Left ventricle myocardium superior (tissue), 1 donor: ENCODE measurements at regions not wholly inside any gene's neighbourhood (a gene's known extent, or its start where the extent isn't known, plus 50 kb on each side); places are given as distances from the start of the nearest gene placed in this dataset.
"Not testable (repeated sequence)": the region's sequence is repeated elsewhere in the genome, so short reads cannot be mapped to it uniquely, and the experiment has no call there.

Source experiments
- ATAC-seq: fragments of 200-7000 bp; cut with Tn5 transposase; one replicate; pipeline ENCODE4 v1.9.1; 2020; ENCODE audit warnings: mild to moderate bottlenecking, moderate library complexity
- DNase-seq: peaks from one replicate; pipeline ENCODE4 v3.0.0-alpha.2; 2020
- intact Hi-C: fragments of 100-400 bp; cut with micrococcal nuclease; formaldehyde crosslinking; loops from one replicate; pipeline ENCODE4 v1.11.0; 2022
- donor health status: DM: no; HTN: yes; CAD: no; lungs with severe emphysema.

DNA sequence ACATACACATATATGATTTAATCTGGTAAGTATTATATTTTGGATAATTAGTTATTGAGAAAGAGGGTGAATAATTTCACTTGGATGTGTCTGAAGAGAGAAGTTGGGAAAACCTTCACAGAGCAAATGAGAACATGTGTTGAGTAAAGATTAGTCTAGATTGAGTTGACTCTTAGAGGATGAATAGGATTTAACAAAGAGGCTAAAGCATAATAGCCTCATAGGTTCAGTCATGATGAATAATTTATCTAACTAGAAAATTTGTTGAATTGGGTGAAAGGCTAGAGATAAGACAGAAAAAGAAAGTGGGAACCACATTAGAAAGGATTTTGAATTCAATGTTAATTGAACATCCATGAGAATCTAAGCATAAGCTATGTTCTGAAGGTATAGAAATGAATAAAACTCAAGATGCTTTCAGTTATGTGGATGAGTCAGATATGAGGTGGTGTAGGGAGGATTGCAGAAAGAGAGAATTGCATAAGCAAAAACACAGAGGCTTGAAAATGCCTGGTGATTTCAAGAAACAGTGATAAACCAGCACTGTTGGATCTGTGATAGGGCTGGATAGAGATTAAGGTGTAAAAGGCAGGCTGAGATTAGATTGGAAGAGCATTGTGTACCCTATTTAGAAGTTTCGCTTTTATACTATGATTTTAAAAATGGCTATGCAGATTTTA, 207.6 kb upstream of the NR3C2 start:
- intact Hi-C loops, result no loop called here
- ATAC-seq (no peak), DNase-seq (no peak)

DNA sequence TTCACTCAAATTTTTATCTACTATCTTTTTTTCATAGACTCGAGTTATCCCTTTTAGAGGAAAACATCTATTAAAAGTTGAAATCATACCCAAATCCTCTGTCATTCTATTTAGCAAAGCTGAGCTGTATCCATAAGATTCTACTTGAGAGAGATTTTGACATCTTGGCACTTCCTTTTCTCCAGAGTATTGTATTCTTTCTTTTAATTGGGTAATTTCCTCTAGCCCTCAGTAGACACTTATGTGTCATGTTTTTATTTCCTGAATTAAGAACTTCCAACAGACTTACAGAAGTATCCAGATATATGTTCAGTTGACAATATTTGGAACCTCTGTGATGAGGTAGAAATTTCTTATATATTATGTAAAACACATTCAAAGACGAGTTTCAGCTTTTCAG, 201.6 kb upstream of the NR3C2 start:
- DNase-seq, result no peak

GRCh38 chr4:148642907-148643306, 200.7 kb upstream of the NR3C2 start:
- intact Hi-C loops, result no loop called here
- no peak for DNase-seq
- ATAC-seq, result no peak

More for the DNA sequence above, 201.6 kb upstream of the NR3C2 start:
- ATAC-seq, result no peak
- intact Hi-C loops, result no loop called here

DNA sequence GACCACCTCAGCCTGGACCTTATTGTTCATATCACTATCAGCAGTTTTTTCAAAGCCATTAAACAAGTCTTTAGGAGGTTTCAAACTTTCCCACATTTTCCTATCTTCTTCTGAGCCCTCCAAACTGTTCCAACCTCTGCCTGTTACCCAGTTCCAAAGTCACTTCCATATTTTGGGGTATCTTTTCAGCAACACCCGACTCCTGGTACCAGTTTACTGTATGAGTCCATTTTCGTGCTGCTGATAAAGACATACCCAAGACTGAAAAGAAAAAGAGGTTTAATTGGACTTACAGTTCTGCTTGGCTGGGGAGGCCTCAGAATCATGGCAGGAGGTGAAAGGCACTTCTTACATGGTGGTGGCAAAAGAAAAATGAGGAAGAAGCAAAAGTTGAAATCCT, 195.9 kb upstream of the NR3C2 start:
- ATAC-seq, intact Hi-C loops, DNase-seq: not testable (repeated sequence)

DNA sequence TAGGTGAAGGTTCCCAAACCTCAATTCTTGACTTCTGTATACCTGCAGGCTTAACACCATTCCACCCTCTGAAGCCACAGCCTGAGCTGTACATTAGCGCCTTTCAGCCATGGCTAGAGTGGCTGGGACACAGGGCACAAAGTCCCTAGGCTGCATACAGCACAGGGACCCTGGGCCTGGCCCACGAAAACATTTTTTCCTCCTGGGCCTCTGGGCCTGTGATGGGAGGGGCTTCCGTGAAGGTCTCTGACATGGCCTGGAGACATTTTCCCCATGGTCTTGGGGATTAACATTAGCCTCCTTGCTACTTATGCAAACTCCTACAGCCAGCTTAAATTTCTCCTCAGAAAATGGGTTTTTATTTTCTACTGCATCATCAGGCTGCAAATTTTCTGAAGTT, 195.2 kb upstream of the NR3C2 start:
- ATAC-seq, DNase-seq, intact Hi-C loops: not testable (repeated sequence)

DNA sequence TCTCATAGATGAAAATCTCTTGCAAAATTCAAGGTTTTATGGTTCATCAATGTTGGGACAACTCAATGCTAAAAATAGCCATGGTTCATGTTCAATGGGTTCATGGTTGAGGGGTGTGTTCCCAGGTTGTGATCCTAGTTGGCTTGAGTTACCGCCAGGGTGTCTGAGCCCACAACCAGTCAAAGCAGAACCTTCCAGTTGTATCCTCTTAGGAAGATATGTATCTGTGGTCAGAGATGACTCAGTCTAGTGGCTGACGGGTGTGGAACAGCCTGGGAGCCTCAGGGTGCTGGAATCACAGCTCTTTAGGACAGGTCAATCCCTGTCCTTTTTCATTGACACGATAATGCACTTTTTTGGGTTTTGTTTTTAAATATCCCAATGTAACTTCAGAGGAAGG, 192.3 kb upstream of the NR3C2 start:
- intact Hi-C loops, result no loop called here
- ATAC-seq (no peak), DNase-seq (no peak)

- intact Hi-C loops, result no loop called here
- ATAC-seq (no peak), DNase-seq (no peak)
These were observed 191.5 kb upstream of the NR3C2 start for GRCh38 chr4:148633720-148634119.

- intact Hi-C loops, result no loop called here
- ATAC-seq, result no peak
- no peak for DNase-seq
These were observed 190.3 kb upstream of the NR3C2 start for GRCh38 chr4:148632476-148632875.

DNA sequence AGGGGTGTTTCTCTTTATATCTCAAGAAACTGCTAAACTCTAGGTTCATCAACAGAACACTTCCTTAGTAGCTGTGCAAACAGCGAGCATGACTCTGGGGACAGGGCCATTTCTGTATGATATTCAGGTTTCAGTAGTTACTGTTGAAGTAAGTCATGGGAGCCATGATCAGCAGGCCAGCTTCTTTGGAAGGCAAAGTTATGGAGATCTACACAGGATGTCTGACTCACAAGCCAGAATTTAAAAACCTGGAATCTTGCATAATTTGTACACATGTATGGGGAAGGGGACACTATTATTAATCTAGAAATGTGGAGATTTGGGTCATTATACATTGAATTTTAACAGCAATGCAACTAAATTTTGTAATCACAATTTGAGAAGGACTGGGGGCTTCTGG, 187.8 kb upstream of the NR3C2 start:
- intact Hi-C loops, result no loop called here
- DNase-seq (no peak), ATAC-seq (no peak)

DNA sequence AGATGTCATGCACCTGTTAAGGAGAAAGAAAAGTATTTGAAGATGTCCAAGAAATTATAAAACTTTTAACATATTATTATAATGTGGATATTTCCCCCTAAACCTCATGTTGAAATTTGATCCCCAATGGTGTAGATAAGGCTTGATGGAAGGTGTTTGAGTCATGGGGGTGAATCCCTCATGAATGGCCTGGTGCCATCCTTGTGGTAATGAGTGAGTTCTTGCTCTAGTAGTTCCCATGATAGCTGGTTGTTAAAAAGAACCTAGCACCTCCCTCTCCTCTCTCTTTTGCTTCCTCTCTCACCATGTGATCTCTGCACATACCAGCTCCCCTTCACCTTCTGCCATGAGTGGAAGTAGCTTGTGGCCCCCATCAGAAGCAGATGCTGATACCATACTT, 176.6 kb upstream of the NR3C2 start:
- ATAC-seq, result no peak
- intact Hi-C loops, result no loop called here
- no peak for DNase-seq

DNA sequence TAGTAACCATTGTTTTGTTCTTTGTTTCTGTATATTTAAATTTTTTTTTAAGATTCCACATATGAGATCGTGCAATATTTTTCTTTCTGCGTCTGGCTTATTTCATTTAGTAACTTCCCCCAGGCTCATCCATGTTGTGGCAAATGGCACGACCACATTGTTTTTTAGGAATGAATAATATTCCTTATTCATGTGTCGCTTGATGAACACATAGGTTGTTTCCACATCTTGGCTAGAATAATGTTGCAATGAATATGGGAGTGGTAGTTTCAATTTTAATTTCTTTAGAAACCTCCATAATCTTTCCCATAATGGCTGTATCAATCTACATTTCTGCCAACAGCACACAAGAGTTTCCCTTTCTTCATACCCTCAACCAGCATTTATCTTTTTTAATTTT, 166.8 kb upstream of the NR3C2 start:
- DNase-seq, result no peak
- ATAC-seq, result no peak
- intact Hi-C loops, result no loop called here

- intact Hi-C loops, DNase-seq, ATAC-seq: not testable (repeated sequence)
These were observed 156.4 kb upstream of the NR3C2 start for GRCh38 chr4:148598418-148599207.

DNA sequence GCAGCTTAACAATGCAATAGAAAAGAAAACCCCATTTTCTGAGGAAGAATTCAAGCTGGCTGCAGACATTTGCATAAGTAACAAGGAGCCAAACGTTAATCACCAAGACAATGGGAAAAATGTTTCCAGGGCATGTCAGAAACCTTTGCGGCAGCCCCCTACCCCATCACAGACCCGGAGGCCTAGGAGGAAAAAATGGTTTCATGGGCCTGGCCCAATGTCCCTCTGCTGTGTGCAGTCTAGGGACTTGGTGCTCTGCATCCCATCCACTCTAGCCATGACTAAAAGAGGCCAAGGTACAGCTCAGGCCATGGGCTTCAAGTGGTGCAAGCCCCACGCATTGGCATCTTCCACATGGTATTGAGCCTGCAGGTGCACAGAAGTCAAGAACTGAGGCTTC, 147.0 kb upstream of the NR3C2 start:
- no peak for ATAC-seq
- intact Hi-C loops, result no loop called here
- DNase-seq, result no peak

DNA sequence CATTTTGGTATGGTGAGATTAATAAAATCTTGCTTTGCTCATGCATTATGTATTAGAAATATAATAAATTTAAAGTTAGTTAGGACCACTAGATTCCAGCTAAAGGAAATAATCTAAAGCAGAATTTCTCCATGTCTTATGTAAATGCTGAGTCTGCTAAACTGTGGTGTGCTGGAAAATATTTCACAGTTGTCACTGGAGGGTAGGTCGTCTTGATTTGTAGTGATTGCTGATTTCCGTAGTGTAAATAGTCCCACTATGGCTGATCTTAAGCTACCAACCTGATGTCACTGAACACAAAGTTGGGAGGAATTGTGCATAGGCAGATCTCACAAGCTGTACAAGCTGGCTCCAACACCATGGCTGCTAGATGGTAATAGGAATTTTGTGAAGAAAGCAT, 133.4 kb upstream of the NR3C2 start:
- DNase-seq, result no peak
- no peak for ATAC-seq
- intact Hi-C loops, result no loop called here

DNA sequence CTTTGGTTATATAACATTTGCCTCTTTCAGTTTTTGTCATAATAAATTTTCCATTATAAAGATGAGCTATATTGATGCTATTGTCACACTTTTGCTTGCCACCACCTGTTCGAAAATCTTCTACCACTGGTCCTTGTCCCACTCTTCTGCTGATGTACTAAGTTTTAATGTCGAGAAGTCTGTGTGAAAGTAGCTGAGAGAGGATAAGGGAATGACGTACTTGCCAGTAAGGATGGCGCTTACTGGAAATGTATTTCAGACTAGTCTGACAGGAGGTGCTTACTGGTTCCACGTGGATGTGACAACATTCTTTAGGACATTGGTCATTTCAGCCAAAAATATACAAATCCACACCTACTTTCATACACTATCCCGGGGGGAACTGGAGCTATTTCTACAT, 132.7 kb upstream of the NR3C2 start:
- ATAC-seq (peak; percentile 20), DNase-seq (no peak)
- intact Hi-C loops, result no loop called here

GRCh38 chr4:148574502-148574901, 132.3 kb upstream of the NR3C2 start:
- no peak for DNase-seq
- intact Hi-C loops, result no loop called here
- peak; percentile 53 for ATAC-seq

DNA sequence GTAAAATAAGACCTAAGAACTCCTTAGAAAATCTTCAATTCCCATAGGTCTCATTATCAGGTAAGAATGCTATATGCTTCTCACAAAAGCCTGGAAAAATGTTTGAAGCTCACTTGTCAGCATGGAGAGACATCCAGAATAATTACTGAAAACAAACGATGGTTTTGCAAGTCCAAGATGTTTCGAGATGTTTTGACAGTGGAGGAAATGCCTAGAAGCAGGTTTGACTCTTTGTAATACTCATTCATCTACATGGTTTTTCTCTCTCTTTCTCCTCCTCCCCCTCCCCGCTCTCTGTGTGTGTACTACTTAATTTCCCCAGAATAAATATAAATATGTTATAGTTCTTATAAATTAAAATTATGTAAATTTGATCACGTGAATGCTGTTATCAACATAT, 131.9 kb upstream of the NR3C2 start:
- DNase-seq (no peak), ATAC-seq (no peak)
- intact Hi-C loops, result no loop called here

DNA sequence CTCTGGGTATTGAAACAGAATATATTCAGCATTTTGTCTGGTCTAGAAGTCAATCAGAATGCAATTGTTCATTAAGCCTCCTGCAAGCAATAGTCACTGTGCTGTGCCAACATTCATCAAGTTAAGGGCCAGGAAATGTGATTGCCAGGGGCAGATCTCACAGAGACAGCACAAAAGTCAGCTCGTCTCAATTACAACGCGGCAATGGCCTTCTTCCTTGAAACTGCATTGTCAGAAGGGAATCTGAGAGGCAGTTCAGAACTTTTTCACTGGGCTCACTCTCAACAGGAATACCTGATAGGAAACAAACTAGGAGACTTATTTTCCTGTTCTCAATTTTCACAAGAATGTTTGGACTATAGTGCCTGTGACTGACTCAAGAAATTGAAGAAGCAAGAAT, 131.1 kb upstream of the NR3C2 start:
- DNase-seq, result no peak
- ATAC-seq, result no peak
- intact Hi-C loops, result no loop called here

- DNase-seq, result no peak
- ATAC-seq, result no peak
- intact Hi-C loops, result no loop called here
These were observed 123.6 kb upstream of the NR3C2 start for GRCh38 chr4:148565801-148566200.

DNA sequence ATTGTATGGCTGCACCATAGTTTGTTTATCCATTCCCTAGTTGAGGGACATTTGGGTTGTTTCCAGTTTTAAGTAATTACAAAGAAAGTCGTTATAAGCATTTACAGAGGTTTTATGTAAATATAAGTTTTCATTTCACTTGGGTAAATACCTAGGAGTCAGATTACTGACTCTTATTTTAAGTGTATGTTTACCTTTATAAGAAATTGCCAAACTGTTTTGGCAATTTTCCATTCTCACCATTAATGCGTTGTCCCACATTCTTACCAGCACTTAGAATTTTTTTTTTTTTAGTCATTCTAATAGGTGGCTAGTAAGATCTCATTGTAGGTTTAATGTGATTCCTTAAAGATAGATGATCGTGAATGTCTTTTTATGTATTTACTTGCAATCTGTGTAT, 121.5 kb upstream of the NR3C2 start:
- intact Hi-C loops, result no loop called here
- DNase-seq (no peak), ATAC-seq (no peak)

DNA sequence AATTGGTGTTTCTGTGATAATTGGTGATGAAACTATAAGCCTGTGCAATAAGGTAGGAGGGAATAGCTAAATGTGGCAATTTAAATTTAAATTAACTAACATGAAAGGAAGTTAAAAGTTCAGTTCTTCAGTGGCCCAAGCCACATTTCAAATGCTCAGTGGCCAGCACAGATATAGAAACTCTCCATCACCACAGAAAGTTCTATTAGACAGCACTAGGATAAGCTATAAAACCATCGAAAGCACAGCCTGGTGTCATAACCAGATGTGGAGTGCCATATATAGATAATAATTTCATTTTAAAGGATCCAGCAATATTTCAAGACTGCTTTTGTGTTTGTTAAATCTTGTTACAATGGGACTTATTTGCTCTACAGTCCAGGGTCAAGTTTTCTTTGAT, 119.3 kb upstream of the NR3C2 start:
- ATAC-seq (no peak), DNase-seq (no peak)
- intact Hi-C loops, result no loop called here
